KMS-11 (cell line): ENCODE measurements at regions not wholly inside any gene's neighbourhood (a gene's known extent, or its start where the extent isn't known, plus 50 kb on each side); places are given as distances from the start of the nearest gene placed in this dataset.

Experiments used
- H2AFZ ChIP-seq: fragments of 200-600 bp; sonication (generic); 2 replicates; pipeline ENCODE4 v1.6.1; 2016; ENCODE audit warnings: antibody characterized with exemption, mixed run types, low read depth
- H3K27ac ChIP-seq: fragments of 200-600 bp; sonication (generic); 2 replicates; pipeline ENCODE4 v1.6.1; 2016; ENCODE audit warnings: mild to moderate bottlenecking, mixed run types
- H3K27me3 ChIP-seq: fragments of 200-600 bp; sonication (generic); 2 replicates; pipeline ENCODE4 v1.6.1; 2017; ENCODE audit warnings: mild to moderate bottlenecking, low read depth, mixed run types, moderate library complexity; ENCODE audit not compliant: insufficient read depth
- H3K36me3 ChIP-seq: fragments of 200-600 bp; sonication (generic); 2 replicates; pipeline ENCODE4 v1.6.1; 2017; ENCODE audit warnings: mild to moderate bottlenecking, mixed run types; ENCODE audit not compliant: insufficient read depth
- H3K4me1 ChIP-seq: fragments of 200-600 bp; sonication (generic); 2 replicates; pipeline ENCODE4 v1.6.1; 2016; ENCODE audit warnings: mild to moderate bottlenecking, low read depth, mixed run types; ENCODE audit not compliant: poor library complexity, severe bottlenecking
- H3K4me2 ChIP-seq: fragments of 200-600 bp; sonication (generic); 2 replicates; pipeline ENCODE4 v1.7.0; 2016; ENCODE audit warnings: mild to moderate bottlenecking, mixed run types
- H3K4me3 ChIP-seq: fragments of 200-600 bp; sonication (generic); IDR thresholded peaks from 2 replicates; pipeline ENCODE4 v1.6.1; 2017; ENCODE audit warnings: low read depth, low read length, mixed read lengths; ENCODE audit not compliant: insufficient read depth
- H3K79me2 ChIP-seq: fragments of 200-600 bp; sonication (generic); 2 replicates; pipeline ENCODE4 v1.6.1; 2016; ENCODE audit warnings: low read depth, mixed run types; ENCODE audit not compliant: insufficient read depth
- H3K9ac ChIP-seq: fragments of 200-600 bp; sonication (generic); 2 replicates; pipeline ENCODE4 v1.6.1; 2016; ENCODE audit warnings: mild to moderate bottlenecking, mixed run types
- H4K20me1 ChIP-seq: fragments of 200-600 bp; sonication (generic); 2 replicates; pipeline ENCODE4 v1.6.1; 2016; ENCODE audit warnings: mild to moderate bottlenecking, mixed run types; ENCODE audit not compliant: insufficient read depth
- TF ChIP-seq, protein P1 (sequence below): fragments of 200-600 bp; sonication (generic); conservative IDR thresholded peaks from 2 replicates; pipeline ENCODE4 v1.6.1; 2017; ENCODE audit warnings: low read depth, mild to moderate bottlenecking, antibody characterized with exemption, low read length, moderate library complexity, mixed read lengths

DNA sequence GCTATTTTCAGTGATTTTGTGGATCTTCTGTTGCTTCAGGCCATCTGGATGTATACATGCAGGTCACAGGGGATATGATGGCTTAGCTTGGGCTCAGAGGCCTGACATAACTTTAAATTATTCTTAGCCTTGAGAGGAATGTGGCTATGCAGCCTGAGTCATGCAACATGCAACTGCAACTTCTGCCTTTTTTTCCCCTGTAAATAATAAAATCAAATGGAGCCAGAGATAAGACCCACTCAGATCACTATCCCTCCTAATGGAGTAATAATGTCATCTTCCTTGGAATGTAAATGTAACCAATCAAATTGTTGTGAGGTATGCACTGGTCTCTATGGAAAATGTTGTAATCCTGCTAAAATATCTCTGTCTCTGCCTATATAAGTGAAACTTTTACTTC is 54.9 kb downstream of the MAGEB17 start:
- TF ChIP-seq, protein P1, sequence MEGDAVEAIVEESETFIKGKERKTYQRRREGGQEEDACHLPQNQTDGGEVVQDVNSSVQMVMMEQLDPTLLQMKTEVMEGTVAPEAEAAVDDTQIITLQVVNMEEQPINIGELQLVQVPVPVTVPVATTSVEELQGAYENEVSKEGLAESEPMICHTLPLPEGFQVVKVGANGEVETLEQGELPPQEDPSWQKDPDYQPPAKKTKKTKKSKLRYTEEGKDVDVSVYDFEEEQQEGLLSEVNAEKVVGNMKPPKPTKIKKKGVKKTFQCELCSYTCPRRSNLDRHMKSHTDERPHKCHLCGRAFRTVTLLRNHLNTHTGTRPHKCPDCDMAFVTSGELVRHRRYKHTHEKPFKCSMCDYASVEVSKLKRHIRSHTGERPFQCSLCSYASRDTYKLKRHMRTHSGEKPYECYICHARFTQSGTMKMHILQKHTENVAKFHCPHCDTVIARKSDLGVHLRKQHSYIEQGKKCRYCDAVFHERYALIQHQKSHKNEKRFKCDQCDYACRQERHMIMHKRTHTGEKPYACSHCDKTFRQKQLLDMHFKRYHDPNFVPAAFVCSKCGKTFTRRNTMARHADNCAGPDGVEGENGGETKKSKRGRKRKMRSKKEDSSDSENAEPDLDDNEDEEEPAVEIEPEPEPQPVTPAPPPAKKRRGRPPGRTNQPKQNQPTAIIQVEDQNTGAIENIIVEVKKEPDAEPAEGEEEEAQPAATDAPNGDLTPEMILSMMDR = no peak
- H3K79me2 ChIP-seq = no peaks in the 10 kb centered on the region
- H3K4me2 ChIP-seq = no peak overlapping the region
- H3K9ac ChIP-seq = no peak overlapping the region
- H3K4me3 ChIP-seq = no peak overlapping the region
- no peaks in the 10 kb centered on the region for H4K20me1 ChIP-seq
- H3K27me3 ChIP-seq = no peaks in the 10 kb centered on the region
- no peaks in the 10 kb centered on the region for H3K36me3 ChIP-seq
- H3K4me1 ChIP-seq = no peaks in the 10 kb centered on the region
- H2AFZ ChIP-seq = no peak overlapping the region
- H3K27ac ChIP-seq = no peak overlapping the region

DNA sequence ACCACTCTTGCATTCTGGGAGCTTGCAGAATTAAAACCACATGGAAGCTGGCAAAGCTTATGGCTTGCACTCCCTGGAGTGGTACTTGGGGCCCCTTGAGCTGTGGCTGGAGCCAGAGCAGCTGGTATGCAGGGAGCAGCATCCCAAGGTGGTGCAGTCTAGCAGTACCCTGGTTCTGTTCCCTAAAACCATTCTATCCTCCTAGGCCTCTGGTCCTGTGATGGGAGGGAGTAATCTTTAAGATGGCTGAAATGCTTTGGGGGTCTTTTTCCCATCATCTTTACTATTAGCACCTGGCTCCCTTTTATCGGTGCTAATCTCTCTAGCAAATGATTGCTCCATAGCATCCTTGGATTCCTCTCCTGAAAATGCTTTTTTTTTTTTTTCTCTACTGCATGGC is 56.1 kb downstream of the MAGEB17 start:
- Histone ChIP-seq H3K27me3 (no peaks in the 10 kb centered on the region), H4K20me1 (no peaks in the 10 kb centered on the region), H2AFZ (no peak overlapping the region), H3K4me1 (no peaks in the 10 kb centered on the region), H3K79me2 (no peaks in the 10 kb centered on the region), H3K9ac (no peak overlapping the region), H3K4me3 (no peak overlapping the region), H3K4me2 (no peak overlapping the region), H3K36me3 (no peaks in the 10 kb centered on the region), H3K27ac (no peak overlapping the region)
- TF ChIP-seq, protein P1 = no peak

DNA sequence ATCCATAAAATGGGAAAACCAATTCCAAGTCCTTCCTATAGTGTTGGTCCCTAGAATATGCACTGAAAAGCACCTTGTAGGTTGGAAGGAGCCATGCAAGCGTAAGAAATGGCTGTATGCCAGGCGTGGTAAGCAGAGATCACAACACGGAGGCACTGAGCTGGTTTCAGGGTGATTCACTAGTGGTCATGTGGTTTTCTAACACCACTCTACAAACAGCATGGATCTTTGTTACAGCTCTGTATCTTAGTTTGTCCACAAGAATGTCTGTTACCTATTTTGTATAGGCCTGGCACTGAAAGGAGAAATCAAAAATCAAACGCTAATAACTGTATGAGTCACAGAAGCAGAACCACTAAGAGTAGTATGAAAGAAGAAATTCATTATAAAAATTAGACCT is 71.9 kb downstream of the MAGEB17 start:
- no peak overlapping the region for H3K4me2 ChIP-seq
- H3K4me3 ChIP-seq = no peak overlapping the region
- no peaks in the 10 kb centered on the region for H4K20me1 ChIP-seq
- TF ChIP-seq, protein P1 = no peak
- H2AFZ ChIP-seq = no peak overlapping the region
- H3K36me3 ChIP-seq = no peaks in the 10 kb centered on the region
- no peak overlapping the region for H3K27ac ChIP-seq
- H3K79me2 ChIP-seq = no peaks in the 10 kb centered on the region
- H3K9ac ChIP-seq = no peak overlapping the region
- H3K4me1 ChIP-seq = peaks cover 10% of the 10 kb centered on the region
- no peaks in the 10 kb centered on the region for H3K27me3 ChIP-seq

DNA sequence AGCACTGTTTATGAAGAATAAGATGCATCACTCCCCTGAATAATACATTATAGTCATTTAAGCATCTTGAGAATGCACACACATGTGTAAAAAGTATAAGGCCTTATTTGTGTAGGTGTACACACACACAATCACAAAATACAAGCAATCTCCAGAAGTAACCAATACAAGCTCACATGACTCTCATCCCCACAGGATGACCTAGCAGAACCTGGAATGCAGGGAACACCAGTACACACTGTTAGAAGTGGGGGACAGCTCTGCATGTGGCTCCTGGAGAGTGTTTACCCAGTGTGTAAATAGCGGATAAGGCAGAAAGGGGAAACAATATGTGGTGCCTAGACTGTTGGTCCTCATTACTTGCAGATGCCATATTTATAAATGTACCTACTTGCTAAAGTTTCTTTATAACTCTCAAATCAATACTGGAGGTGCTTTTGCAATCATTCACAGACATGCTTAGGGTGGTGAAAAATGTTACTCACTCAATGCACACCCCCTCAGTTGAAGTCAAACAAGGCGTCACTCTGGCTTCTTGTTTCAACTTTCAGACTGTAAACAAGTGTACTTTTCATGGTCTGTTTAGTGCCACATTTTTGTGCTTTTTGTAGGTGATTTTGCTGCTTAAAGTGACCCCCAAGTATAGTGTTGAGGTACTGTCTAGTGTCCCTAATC is 73.1 kb downstream of the MAGEB17 start:
- H3K4me2 ChIP-seq = no peak overlapping the region
- no peak overlapping the region for H3K27ac ChIP-seq
- H3K36me3 ChIP-seq = no peaks in the 10 kb centered on the region
- H3K27me3 ChIP-seq = no peaks in the 10 kb centered on the region
- no peak overlapping the region for H2AFZ ChIP-seq
- no peak overlapping the region for H3K9ac ChIP-seq
- H3K4me3 ChIP-seq = no peak overlapping the region
- no peaks in the 10 kb centered on the region for H4K20me1 ChIP-seq
- H3K79me2 ChIP-seq = no peaks in the 10 kb centered on the region
- TF ChIP-seq, protein P1 = no peak
- H3K4me1 ChIP-seq = peaks cover 10% of the 10 kb centered on the region
